ENCODE measurements at regions not wholly inside any gene's neighbourhood (a gene's known extent, or its start where the extent isn't known, plus 50 kb on each side); places are given as distances from the start of the nearest gene placed in this dataset.

- no peak for DNase-seq
These were observed 52.6 kb upstream of the ADAMTSL1 start for GRCh38 chr9:18421391-18421790.

- DNase-seq = no peak
These were observed 51.5 kb upstream of the ADAMTSL1 start for GRCh38 chr9:18422296-18423036.

GRCh38 chr9:18423791-18424531, 50.0 kb upstream of the ADAMTSL1 start:
- no peak for DNase-seq
